ENCODE measurements at regions not wholly inside any gene's neighbourhood (a gene's known extent, or its start where the extent isn't known, plus 50 kb on each side); places are given as distances from the start of the nearest gene placed in this dataset.

GRCh38 chr15:96687388-96688107, 357.0 kb downstream of the NR2F2 start:
- no peak for DNase-seq

- no peak for DNase-seq
Observed at GRCh38 chr15:96690733-96691132, 360.2 kb downstream of the NR2F2 start.

- DNase-seq, result no peak
Observed at GRCh38 chr15:96692826-96693225, 362.3 kb downstream of the NR2F2 start.

- no peak for DNase-seq
Observed at GRCh38 chr15:96693515-96693914, 363.0 kb downstream of the NR2F2 start.

GRCh38 chr15:96693990-96694517, 363.6 kb downstream of the NR2F2 start:
- no peak for DNase-seq

- DNase-seq, result no peak
Observed at GRCh38 chr15:96695426-96695825, 364.9 kb downstream of the NR2F2 start.

GRCh38 chr15:96699871-96700401, 369.4 kb downstream of the NR2F2 start:
- no peak for DNase-seq

GRCh38 chr15:96700555-96700954, 370.1 kb downstream of the NR2F2 start:
- DNase-seq, result no peak

GRCh38 chr15:96701443-96701842, 370.9 kb downstream of the NR2F2 start:
- no peak for DNase-seq

- DNase-seq, result no peak
Observed at GRCh38 chr15:96701877-96702276, 371.4 kb downstream of the NR2F2 start.

- DNase-seq, result no peak
Observed at GRCh38 chr15:96702589-96702988, 372.1 kb downstream of the NR2F2 start.

- no peak for DNase-seq
Observed at GRCh38 chr15:96703091-96703490, 372.6 kb downstream of the NR2F2 start.

GRCh38 chr15:96703794-96704550, 373.5 kb downstream of the NR2F2 start:
- DNase-seq, result no peak

- DNase-seq, result no peak
Observed at GRCh38 chr15:96716075-96716474, 385.6 kb downstream of the NR2F2 start.

GRCh38 chr15:96716478-96716877, 386.0 kb downstream of the NR2F2 start:
- DNase-seq, result no peak

- no peak for DNase-seq
Observed at GRCh38 chr15:96720251-96720650, 389.8 kb downstream of the NR2F2 start.

- no peak for DNase-seq
Observed at GRCh38 chr15:96720656-96721055, 390.2 kb downstream of the NR2F2 start.

- DNase-seq, result no peak
Observed at GRCh38 chr15:96728591-96728990, 398.1 kb downstream of the NR2F2 start.

- DNase-seq, result no peak
Observed at GRCh38 chr15:96732704-96733103, 402.2 kb downstream of the NR2F2 start.

GRCh38 chr15:96733721-96734120, 403.2 kb downstream of the NR2F2 start:
- no peak for DNase-seq

- no peak for DNase-seq
Observed at GRCh38 chr15:96735632-96736240, 405.2 kb downstream of the NR2F2 start.

GRCh38 chr15:96736384-96736783, 405.9 kb downstream of the NR2F2 start:
- no peak for DNase-seq

GRCh38 chr15:96737408-96737807, 406.9 kb downstream of the NR2F2 start:
- no peak for DNase-seq

All from C1 segment of cervical spinal cord (tissue), 14 donors.